Ovary (tissue), 7 donors: ENCODE measurements at regions not wholly inside any gene's neighbourhood (a gene's known extent, or its start where the extent isn't known, plus 50 kb on each side); places are given as distances from the start of the nearest gene placed in this dataset.

Experiments used
- DNase-seq, 5 donors: peaks; one replicate each; pipeline ENCODE4 v3.0.0-alpha.2; 2019 to 2020
- H3K27ac ChIP-seq, 2 donors: fragments of 200-600 bp; one replicate each; pipeline versions ENCODE4 v1.5.1 to v1.8.0; 2019 to 2022
- H3K27me3 ChIP-seq: fragments of 200-600 bp; one replicate; pipeline ENCODE4 v1.8.0; 2022
- H3K36me3 ChIP-seq: fragments of 200-600 bp; sonication (generic); one replicate; pipeline ENCODE4 v1.5.1; 2019
- H3K4me1 ChIP-seq: one replicate; pipeline ENCODE4 v1.8.1; 2013; ENCODE audit warnings: mild to moderate bottlenecking, moderate library complexity; ENCODE audit not compliant: insufficient read depth
- H3K4me3 ChIP-seq: fragments of 200-600 bp; sonication (generic); one replicate; pipeline ENCODE4 v1.5.1; 2017
- H3K9me3 ChIP-seq, 2 donors: fragments of 200-600 bp in 1 of 2; sonication (generic) in 1 of 2; one replicate each; pipeline versions ENCODE4 v1.5.1 to v1.8.1; 2013 to 2019; ENCODE audit warnings: mild to moderate bottlenecking in 1 of 2, moderate library complexity in 1 of 2
- CTCF ChIP-seq, 3 donors: fragments of 450-650 bp in 2 of 3; fragments of 200-600 bp in 1 of 3; IDR thresholded peaks; one replicate each; pipeline versions ENCODE4 v1.5.1 to v1.8.0; 2016 to 2022; ENCODE audit warnings: antibody characterized with exemption in 3 of 3, mild to moderate bottlenecking in 1 of 3
- EP300 ChIP-seq: sonication (generic); formaldehyde crosslinking; IDR thresholded peaks from one replicate; pipeline ENCODE4 v1.6.1; 2017; ENCODE audit warnings: antibody characterized with exemption
- POLR2A ChIP-seq: fragments of 450-650 bp; IDR thresholded peaks from one replicate; pipeline ENCODE4 v1.6.1; 2017; ENCODE audit warnings: antibody characterized with exemption, mild to moderate bottlenecking, moderate library complexity
- WGBS, 3 donors: extraction: QIAGEN DNeasy Blood & Tissue Kit in 1 of 3; methylation state at CpG; one replicate each; pipeline versions ENCODE4 v1.1.5 to v1.1.7; 2013 to 2017; 5-methylcytosine and 5-hydroxymethylcytosine counted together
- intact Hi-C, 4 donors: fragments of 100-400 bp; cut with DNase I; formaldehyde crosslinking; loops; one replicate each; pipeline versions ENCODE4 v1.11.0 to v1.15.1; 2022 to 2023
- donor health status: DM: no; HTN: no; CAD: no; lungs with moderate emphysema.
- donor health status: DM: no; HTN: no; CAD: no.
- donor health status: Bipolar disorder and iron deficiency.
- donor health status: DM: no; HTN: no; CAD: no.
- donor health status: DM: yes; HTN: yes; CAD: no.

- H3K4me1 ChIP-seq = no peaks in the 10 kb centered on the region
- DNase-seq = no peak
- 81 to 88% (median 87%) methylated on average over 6 of the region's 6 CpGs for WGBS, 3 donors
- intact Hi-C loops = no loop called here
- no peaks in the 10 kb centered on the region for H3K9me3 ChIP-seq
- H3K36me3 ChIP-seq = no peaks in the 10 kb centered on the region
- no peak overlapping the region for H3K4me3 ChIP-seq
- TF ChIP-seq CTCF (IDR thresholded peaks at IDR 0.05) (no peak), EP300 (no peak), POLR2A (no peak)
- H3K27me3 ChIP-seq = no peaks in the 10 kb centered on the region
- H3K27ac ChIP-seq = no peak overlapping the region
These were observed 389.3 kb upstream of the DMAC1 start for GRCh38 chr9:8188723-8189407.

- DNase-seq = no peak
- H3K4me1 ChIP-seq = no peaks in the 10 kb centered on the region
- H3K9me3 ChIP-seq = no peaks in the 10 kb centered on the region
- no peaks in the 10 kb centered on the region for H3K36me3 ChIP-seq
- no peak overlapping the region for H3K27ac ChIP-seq
- 85 to 94% (median 88%) methylated on average over 4 of the region's 4 CpGs for WGBS, 3 donors
- no peak overlapping the region for H3K4me3 ChIP-seq
- TF ChIP-seq POLR2A = no peak
- no peak for TF ChIP-seq CTCF (IDR thresholded peaks at IDR 0.05)
- no peak for TF ChIP-seq EP300
- H3K27me3 ChIP-seq = no peaks in the 10 kb centered on the region
- intact Hi-C loops = no loop called here
These were observed 387.0 kb upstream of the DMAC1 start for GRCh38 chr9:8186560-8186959.

GRCh38 chr9:8183618-8184017, 384.0 kb upstream of the DMAC1 start:
- H3K9me3 ChIP-seq = no peaks in the 10 kb centered on the region
- no peak for TF ChIP-seq EP300
- TF ChIP-seq CTCF (IDR thresholded peaks at IDR 0.05) = no peak
- TF ChIP-seq POLR2A = no peak
- intact Hi-C loops = no loop called here
- no peaks in the 10 kb centered on the region for H3K36me3 ChIP-seq
- H3K4me1 ChIP-seq = no peaks in the 10 kb centered on the region
- H3K4me3 ChIP-seq = no peak overlapping the region
- DNase-seq = no peak
- H3K27ac ChIP-seq = no peak overlapping the region
- no peaks in the 10 kb centered on the region for H3K27me3 ChIP-seq
- WGBS, 3 donors = 83% methylated on average over 3 of the region's 3 CpGs

GRCh38 chr9:8179381-8180053, 379.9 kb upstream of the DMAC1 start:
- TF ChIP-seq EP300 (no peak), POLR2A (no peak), CTCF (IDR thresholded peaks at IDR 0.05) (no peak)
- H3K4me1 ChIP-seq = no peaks in the 10 kb centered on the region
- DNase-seq = no peak
- H3K9me3 ChIP-seq = no peaks in the 10 kb centered on the region
- 21 to 29% (median 23%) methylated on average over 3 of the region's 3 CpGs for WGBS, 3 donors
- no peak overlapping the region for H3K4me3 ChIP-seq
- intact Hi-C loops = no loop called here
- H3K36me3 ChIP-seq = no peaks in the 10 kb centered on the region
- H3K27ac ChIP-seq = no peak overlapping the region
- H3K27me3 ChIP-seq = no peaks in the 10 kb centered on the region
